H1 (cell line): ENCODE measurements at regions not wholly inside any gene's neighbourhood (a gene's known extent, or its start where the extent isn't known, plus 50 kb on each side); places are given as distances from the start of the nearest gene placed in this dataset.
"Not testable (repeated sequence)": the region's sequence is repeated elsewhere in the genome, so short reads cannot be mapped to it uniquely, and the experiment has no call there.

ENCODE experiments used
- CTCF ChIA-PET: fragments of 300-600 bp; sonication (Branson Sonifier 250); formaldehyde crosslinking; loops from one replicate; lab custom pipeline; 2021; ENCODE audit not compliant: partially characterized antibody; lab: Charles Lee
- POLR2A ChIA-PET: fragments of 300-600 bp; sonication (Branson Sonifier 250); formaldehyde crosslinking; loops from one replicate; lab custom pipeline; 2021; ENCODE audit warnings: inconsistent platforms; ENCODE audit not compliant: partially characterized antibody; lab: Charles Lee
- DNase-seq, 2 experiments: peaks; one replicate each; pipeline versions ENCODE4 v3.0.0 to v3.0.0-alpha.2; 2010 to 2022; ENCODE audit warnings: low spot score in 2 of 2, low read depth in 1 of 2, mixed read lengths in 1 of 2
- FAIRE-seq: peaks from 2 replicates; lab custom pipeline; 2011; peaks lifted over from hg19 to GRCh38; lab: Jason Lieb, UNC
- H2AFZ ChIP-seq: 2 replicates; pipeline ENCODE4 v1.8.1; 2012; ENCODE audit warnings: low read length, inconsistent platforms
- H2AK5ac ChIP-seq: 2 replicates; pipeline ENCODE4 v1.6.1; 2013; ENCODE audit warnings: low read depth, low read length
- H2BK120ac ChIP-seq: replicated peaks from 2 replicates; pipeline ENCODE3; 2013; ENCODE audit warnings: low read depth, low read length, inconsistent platforms
- H2BK12ac ChIP-seq: 2 replicates; pipeline ENCODE4 v1.6.1; 2013; ENCODE audit warnings: low read depth, low read length
- H2BK15ac ChIP-seq: 2 replicates; pipeline ENCODE4 v1.6.1; 2013; ENCODE audit warnings: low read length
- H2BK20ac ChIP-seq: 2 replicates; pipeline ENCODE4 v1.6.1; 2013; ENCODE audit warnings: low read length
- H2BK5ac ChIP-seq: 2 replicates; pipeline ENCODE4 v1.6.1; 2013; ENCODE audit warnings: low read depth, low read length
- H3K14ac ChIP-seq: 2 replicates; pipeline ENCODE4 v1.6.1; 2013; ENCODE audit warnings: inconsistent platforms; ENCODE audit not compliant: insufficient read length
- H3K18ac ChIP-seq: 2 replicates; pipeline ENCODE4 v1.6.1; 2013; ENCODE audit warnings: low read length; ENCODE audit errors: extremely low read depth
- H3K23ac ChIP-seq: 2 replicates; pipeline ENCODE4 v1.6.1; 2013; ENCODE audit warnings: inconsistent platforms; ENCODE audit not compliant: insufficient read length
- H3K23me2 ChIP-seq: 2 replicates; pipeline ENCODE4 v1.6.1; 2013; ENCODE audit warnings: low read depth, low read length
- H3K27ac ChIP-seq: 2 replicates; pipeline ENCODE4 v1.6.1; 2011; ENCODE audit warnings: low read depth, low read length, inconsistent platforms
- H3K27me3 ChIP-seq, 4 experiments: replicated peaks in 1 of 4; 1 replicate in 1 of 4; 2 replicates in 3 of 4; pipeline versions ENCODE4 v1.6.1 to v1.8.1; 2011 to 2013; ENCODE audit warnings: low read length in 3 of 4, mild to moderate bottlenecking in 3 of 4, inconsistent platforms in 2 of 4, mixed read lengths in 2 of 4, moderate library complexity in 1 of 4; ENCODE audit not compliant: control insufficient read depth in 3 of 4, insufficient read depth in 3 of 4; ENCODE audit errors: extremely low read depth in 1 of 4
- H3K36me3 ChIP-seq, 4 experiments: 2 replicates each; pipeline versions ENCODE4 v1.6.1 to v1.8.1; 2011 to 2013; ENCODE audit warnings: mild to moderate bottlenecking in 4 of 4, low read length in 3 of 4, moderate library complexity in 2 of 4, control low read depth in 1 of 4, inconsistent platforms in 1 of 4; ENCODE audit not compliant: insufficient read depth in 4 of 4, control insufficient read depth in 2 of 4
- H3K4ac ChIP-seq: replicated peaks from 2 replicates; pipeline ENCODE3; 2013; ENCODE audit warnings: low read length, low read depth, mixed read lengths, inconsistent platforms; ENCODE audit not compliant: insufficient read length
- H3K4me1 ChIP-seq, 4 experiments: replicated peaks in 1 of 4; 1 replicate in 1 of 4; 2 replicates in 3 of 4; pipeline versions ENCODE4 v1.6.1 to v1.8.1; 2011 to 2013; ENCODE audit warnings: low read length in 3 of 4, inconsistent platforms in 2 of 4, mixed read lengths in 1 of 4; ENCODE audit not compliant: insufficient read depth in 4 of 4, control insufficient read depth in 3 of 4
- H3K4me2 ChIP-seq, 2 experiments: 2 replicates each; pipeline versions ENCODE4 v1.6.1 to v1.8.1; 2011 to 2013; ENCODE audit warnings: low read depth in 2 of 2, low read length in 2 of 2, control low read depth in 1 of 2, inconsistent platforms in 1 of 2, mild to moderate bottlenecking in 1 of 2; ENCODE audit not compliant: insufficient read depth in 1 of 2
- H3K4me3 ChIP-seq, 4 experiments: fragments of 200-600, 300-600 bp in 1 of 4; sonication (generic), shearing (Covaris generic), sonication (Bioruptor Twin) in 1 of 4; 2 replicates each; pipeline versions ENCODE4 v1.5.1 to v1.8.1; 2011 to 2016; ENCODE audit warnings: low read length in 4 of 4, low read depth in 3 of 4, control low read depth in 2 of 4, inconsistent platforms in 2 of 4, mild to moderate bottlenecking in 2 of 4, mixed read lengths in 1 of 4, moderate library complexity in 1 of 4; ENCODE audit not compliant: insufficient read depth in 2 of 4; ENCODE audit errors: extremely low read depth in 1 of 4
- H3K56ac ChIP-seq: replicated peaks from 2 replicates; pipeline ENCODE3; 2013; ENCODE audit warnings: low read depth, mild to moderate bottlenecking, mixed read lengths, low read length, inconsistent platforms; ENCODE audit not compliant: insufficient read length
- H3K79me1 ChIP-seq: 2 replicates; pipeline ENCODE4 v1.6.1; 2013; ENCODE audit warnings: low read depth, low read length, control low read depth
- H3K79me2 ChIP-seq, 2 experiments: 2 replicates each; pipeline versions ENCODE4 v1.6.1 to v1.8.1; 2012 to 2013; ENCODE audit warnings: low read length in 2 of 2, mild to moderate bottlenecking in 2 of 2, inconsistent platforms in 1 of 2; ENCODE audit not compliant: insufficient read depth in 2 of 2, control insufficient read depth in 1 of 2
- H3K9ac ChIP-seq, 4 experiments: replicated peaks in 1 of 4; 1 replicate in 1 of 4; 2 replicates in 3 of 4; pipeline versions ENCODE4 v1.6.1 to v1.8.1; 2011 to 2013; ENCODE audit warnings: low read depth in 3 of 4, low read length in 3 of 4, control low read depth in 2 of 4, mild to moderate bottlenecking in 2 of 4, moderate library complexity in 2 of 4, inconsistent platforms in 1 of 4; ENCODE audit errors: extremely low read depth in 1 of 4
- H3K9me3 ChIP-seq, 2 experiments: 2 replicates each; pipeline versions ENCODE4 v1.6.1 to v1.8.1; 2012 to 2013; ENCODE audit warnings: mild to moderate bottlenecking in 2 of 2, moderate library complexity in 2 of 2, control low read depth in 1 of 2, inconsistent platforms in 1 of 2, low read depth in 1 of 2, low read length in 1 of 2, mixed read lengths in 1 of 2; ENCODE audit not compliant: insufficient read depth in 2 of 2
- H4K20me1 ChIP-seq, 2 experiments: replicated peaks in 1 of 2; 2 replicates each; pipeline versions ENCODE3 to v1.8.1; 2011 to 2013; ENCODE audit warnings: inconsistent platforms in 2 of 2, low read length in 2 of 2, mild to moderate bottlenecking in 1 of 2; ENCODE audit not compliant: insufficient read depth in 2 of 2, control insufficient read depth in 1 of 2
- H4K5ac ChIP-seq: 2 replicates; pipeline ENCODE4 v1.6.1; 2013; ENCODE audit warnings: low read length, low read depth, mixed read lengths, inconsistent platforms; ENCODE audit not compliant: insufficient read length
- H4K8ac ChIP-seq: 2 replicates; pipeline ENCODE4 v1.8.0; 2013; ENCODE audit warnings: mild to moderate bottlenecking, moderate library complexity, low read length, inconsistent platforms; ENCODE audit not compliant: insufficient read depth; ENCODE audit errors: extremely low read depth
- H4K91ac ChIP-seq: replicated peaks from 2 replicates; pipeline ENCODE3; 2013; ENCODE audit warnings: low read length, mixed read lengths, inconsistent platforms; ENCODE audit not compliant: insufficient read length
- WGBS, 2 experiments: shearing (Covaris generic) in 1 of 2; methylation state at CpG; one replicate each; pipeline versions ENCODE4 v1.1.6 to v1.1.7; 2013 to 2015; ENCODE audit warnings: low lambda C conversion rate in 2 of 2, mixed read lengths in 2 of 2, inconsistent platforms in 1 of 2, low coverage in 1 of 2, missing lambda C conversion rate in 1 of 2; ENCODE audit not compliant: insufficient replicate concordance in 2 of 2, insufficient coverage in 1 of 2, insufficient read length in 1 of 2; ENCODE audit errors: extremely low coverage in 1 of 2, missing lambda C conversion rate in 1 of 2; 5-methylcytosine and 5-hydroxymethylcytosine counted together

DNA sequence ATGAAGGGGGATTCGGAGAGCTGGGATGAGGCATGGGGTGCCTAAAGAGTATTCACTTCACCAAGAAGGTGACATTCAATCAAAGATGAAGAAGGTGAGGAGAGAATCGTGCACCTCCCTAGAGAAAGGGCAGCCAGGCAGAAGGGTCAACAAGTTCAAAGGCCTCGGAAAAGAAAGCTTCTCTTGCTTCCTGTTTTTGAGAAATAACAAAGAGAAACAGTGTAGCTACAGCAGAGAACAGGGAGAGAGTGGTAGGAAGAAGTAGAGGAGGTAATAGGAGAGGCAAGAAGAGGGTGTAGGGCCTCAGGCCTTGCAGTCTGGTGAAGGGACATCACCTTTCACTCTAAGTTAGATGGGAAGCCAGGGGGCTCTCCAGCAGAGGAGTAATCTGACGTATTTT is 97.0 kb upstream of the SEC22B start:
- WGBS, 2 experiments, result no CpG with 5 or more reads among the region's 4 CpGs
- H3K27me3 ChIP-seq, H2BK15ac ChIP-seq, H3K4me1 ChIP-seq, H4K91ac ChIP-seq, H4K8ac ChIP-seq, H2BK12ac ChIP-seq, H3K79me1 ChIP-seq, H3K36me3 ChIP-seq, H3K56ac ChIP-seq, H3K9ac ChIP-seq, H2BK5ac ChIP-seq, H3K14ac ChIP-seq, H2AFZ ChIP-seq, H3K4ac ChIP-seq, H2BK20ac ChIP-seq, H3K23me2 ChIP-seq, H3K23ac ChIP-seq, H3K79me2 ChIP-seq, H4K5ac ChIP-seq, H3K4me3 ChIP-seq, H3K18ac ChIP-seq, H2AK5ac ChIP-seq, H4K20me1 ChIP-seq, DNase-seq, FAIRE-seq, H3K27ac ChIP-seq, H2BK120ac ChIP-seq, H3K4me2 ChIP-seq, POLR2A ChIA-PET, CTCF ChIA-PET, H3K9me3 ChIP-seq: not testable (repeated sequence)

DNA sequence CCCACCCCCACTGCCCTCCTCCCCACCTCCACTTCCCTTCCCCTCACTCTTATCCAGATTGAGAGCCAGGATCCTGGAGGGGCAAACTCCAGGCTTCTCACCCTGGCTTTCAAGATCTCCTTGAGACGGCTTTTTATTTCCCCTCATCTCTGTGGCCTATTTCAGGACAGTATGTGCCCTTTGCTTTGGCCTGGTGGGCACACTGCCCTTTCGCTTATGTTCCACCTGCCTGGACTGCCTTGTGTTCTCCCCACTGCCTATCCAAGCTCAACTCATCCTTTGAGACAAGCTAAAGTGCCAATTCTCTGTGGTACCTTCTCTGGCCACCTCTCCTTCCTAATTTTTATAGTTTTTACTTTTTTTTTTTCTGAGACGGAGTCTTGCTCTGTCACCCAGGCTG is 95.9 kb upstream of the SEC22B start:
- H3K9me3 ChIP-seq, H3K4me3 ChIP-seq, H2BK20ac ChIP-seq, H3K23ac ChIP-seq, H2BK5ac ChIP-seq, H3K4me1 ChIP-seq, H4K91ac ChIP-seq, H3K4ac ChIP-seq, H3K79me1 ChIP-seq, DNase-seq, H4K20me1 ChIP-seq, H3K14ac ChIP-seq, H3K18ac ChIP-seq, H3K4me2 ChIP-seq, H3K36me3 ChIP-seq, H3K56ac ChIP-seq, H2BK15ac ChIP-seq, CTCF ChIA-PET, FAIRE-seq, H3K27ac ChIP-seq, H2BK120ac ChIP-seq, H4K5ac ChIP-seq, POLR2A ChIA-PET, H2AK5ac ChIP-seq, H2AFZ ChIP-seq, H4K8ac ChIP-seq, H3K79me2 ChIP-seq, H3K9ac ChIP-seq, H3K27me3 ChIP-seq, H2BK12ac ChIP-seq, H3K23me2 ChIP-seq: not testable (repeated sequence)
- WGBS, 2 experiments, result no CpG with 5 or more reads among the region's 3 CpGs
